Heart right ventricle (tissue), 16 donors: ENCODE measurements at regions not wholly inside any gene's neighbourhood (a gene's known extent, or its start where the extent isn't known, plus 50 kb on each side); places are given as distances from the start of the nearest gene placed in this dataset.

Source experiments
- ATAC-seq, 8 donors: fragments of 200-7000 bp; cut with Tn5 transposase; one replicate each; pipeline ENCODE4 v1.9.1; 2020; ENCODE audit warnings: mild to moderate bottlenecking in 8 of 8, moderate library complexity in 8 of 8, moderate number of reproducible peaks in 1 of 8
- DNase-seq, 2 donors: peaks; one replicate each; pipeline ENCODE4 v3.0.0-alpha.2; 2020
- H3K27ac ChIP-seq, 10 donors: fragments of 200-600 bp; sonication (generic) in 2 of 10; one replicate each; pipeline versions ENCODE4 v1.5.0 to v1.8.0; 2020 to 2022; ENCODE audit warnings: mild to moderate bottlenecking in 3 of 10
- H3K27me3 ChIP-seq, 7 donors: fragments of 200-600 bp; one replicate each; pipeline ENCODE4 v1.8.0; 2021 to 2022; ENCODE audit warnings: mild to moderate bottlenecking in 2 of 7
- H3K36me3 ChIP-seq, 9 donors: fragments of 200-600 bp; sonication (generic) in 1 of 9; one replicate each; pipeline versions ENCODE4 v1.5.0 to v1.8.0; 2020 to 2022; ENCODE audit warnings: mild to moderate bottlenecking in 2 of 9
- H3K4me1 ChIP-seq, 9 donors: fragments of 200-600 bp; sonication (generic) in 1 of 9; one replicate each; pipeline versions ENCODE4 v1.5.0 to v1.8.0; 2020 to 2022; ENCODE audit warnings: mild to moderate bottlenecking in 4 of 9
- H3K4me3 ChIP-seq, 10 donors: fragments of 200-600 bp; sonication (generic) in 2 of 10; one replicate each; pipeline versions ENCODE4 v1.5.0 to v1.8.0; 2020 to 2022; ENCODE audit warnings: mild to moderate bottlenecking in 7 of 10, moderate library complexity in 2 of 10
- H3K9me3 ChIP-seq, 11 donors: fragments of 200-600 bp in 10 of 11; sonication (generic) in 2 of 11; one replicate each; pipeline versions ENCODE4 v1.5.0 to v1.8.0; 2013 to 2022; ENCODE audit warnings: mild to moderate bottlenecking in 2 of 11, control low read depth in 1 of 11, moderate library complexity in 1 of 11
- WGBS, 2 donors: extraction: QIAGEN DNeasy Blood & Tissue Kit; methylation state at CpG; one replicate each; pipeline ENCODE4 v1.1.7; 2013; ENCODE audit warnings: inconsistent platforms in 1 of 2; 5-methylcytosine and 5-hydroxymethylcytosine counted together
- intact Hi-C, 10 donors: fragments of 100-400 bp; cut with DNase I; formaldehyde crosslinking; loops; one replicate each; pipeline versions ENCODE4 v1.11.1 to v1.14.2; 2022
- TF ChIP-seq, protein P1 (sequence below), 9 donors: fragments of 200-600 bp; sonication (generic) in 2 of 9; IDR thresholded peaks; one replicate each; pipeline versions ENCODE4 v1.5.0 to v1.8.0; 2021 to 2022; ENCODE audit warnings: antibody characterized with exemption in 9 of 9, mild to moderate bottlenecking in 5 of 9, moderate library complexity in 1 of 9
- donor health status: Arrhythmogenic right ventricular cardiomyopathy.
- donor health status: ischemic (EF 13 %, LVEDD 7.1; RV severe dilation, severe dysfunction).
- donor health status: healthy with polysubstance abuse.
- donor health status: DM: no; HTN: yes; CAD: no.
- donor health status: DM: no; HTN: no; CAD: no.
- donor health status: ischemic (EF 25% LVEDD 6.9; RV normal size, moderate dysfunction).
- donor health status: ischemic (EF 25% LVEDD 5.7; RV mildly dilated, moderate dysfunction).
- donor health status: healthy.
- donor health status: DM: yes; HTN: yes; CAD: no.
- donor health status: Ischemic cardiomyopathy.
- donor health status: ischemic (EF 35%, LVEDD 5.7; RV mildly dilated, moderate dysfunction).
- donor health status: nonischemic (EF 11% LVEDD 7.7; RV severe dilation, severe dysfunction).
- donor health status: DM: yes; HTN: yes; CAD: no.
- donor health status: PGD.
- donor health status: ischemic (EF 29% LVEDD 5.4; RV normal size, mild dysfunction).
- donor health status: nonischemic (EF 23%, LVEDD 6.1; RV moderate dilation, normal function).

DNA sequence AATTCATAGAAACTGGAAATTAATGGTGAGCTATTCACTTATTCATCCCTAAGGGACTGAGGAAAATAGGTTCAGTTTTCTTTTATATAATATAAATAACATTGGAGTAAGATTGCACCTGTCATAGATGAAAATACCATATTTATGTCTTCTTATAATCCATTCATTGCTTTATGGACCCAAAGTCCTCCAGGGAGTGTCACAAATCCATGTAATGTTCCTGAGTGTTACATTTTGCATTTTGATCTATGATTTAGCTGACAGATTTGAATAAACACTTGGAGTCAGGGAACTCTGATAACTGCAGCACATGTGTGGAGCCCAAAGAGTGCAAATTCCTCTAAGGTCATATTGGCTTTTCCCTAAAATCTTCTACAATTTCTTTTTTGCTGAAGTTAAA is 484.3 kb downstream of the MDFIC start:
- H3K27me3 ChIP-seq = no peaks in the 10 kb centered on the region

DNA sequence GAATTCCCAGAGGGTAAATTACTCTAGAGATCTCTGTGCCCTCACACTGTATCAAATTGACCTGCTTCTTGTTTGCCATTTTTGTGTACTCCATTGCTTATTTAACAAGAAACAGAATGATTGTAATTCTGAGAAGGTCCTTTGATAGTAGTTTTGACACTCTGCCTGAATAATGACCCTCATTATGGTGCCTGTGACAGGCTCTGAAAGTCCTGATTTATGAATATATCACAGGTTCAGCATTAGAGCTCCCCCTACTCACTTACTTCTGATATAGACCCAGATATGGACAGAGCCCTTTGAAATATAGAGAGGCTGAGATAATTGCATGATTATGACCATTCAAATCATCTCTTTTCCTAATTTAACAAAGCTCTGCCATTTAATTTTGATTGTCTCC is 465.2 kb downstream of the MDFIC start:
- H3K36me3 ChIP-seq = no peaks in the 10 kb centered on the region
- no peak for DNase-seq
- H3K4me3 ChIP-seq = no peak overlapping the region
- TF ChIP-seq, protein P1, sequence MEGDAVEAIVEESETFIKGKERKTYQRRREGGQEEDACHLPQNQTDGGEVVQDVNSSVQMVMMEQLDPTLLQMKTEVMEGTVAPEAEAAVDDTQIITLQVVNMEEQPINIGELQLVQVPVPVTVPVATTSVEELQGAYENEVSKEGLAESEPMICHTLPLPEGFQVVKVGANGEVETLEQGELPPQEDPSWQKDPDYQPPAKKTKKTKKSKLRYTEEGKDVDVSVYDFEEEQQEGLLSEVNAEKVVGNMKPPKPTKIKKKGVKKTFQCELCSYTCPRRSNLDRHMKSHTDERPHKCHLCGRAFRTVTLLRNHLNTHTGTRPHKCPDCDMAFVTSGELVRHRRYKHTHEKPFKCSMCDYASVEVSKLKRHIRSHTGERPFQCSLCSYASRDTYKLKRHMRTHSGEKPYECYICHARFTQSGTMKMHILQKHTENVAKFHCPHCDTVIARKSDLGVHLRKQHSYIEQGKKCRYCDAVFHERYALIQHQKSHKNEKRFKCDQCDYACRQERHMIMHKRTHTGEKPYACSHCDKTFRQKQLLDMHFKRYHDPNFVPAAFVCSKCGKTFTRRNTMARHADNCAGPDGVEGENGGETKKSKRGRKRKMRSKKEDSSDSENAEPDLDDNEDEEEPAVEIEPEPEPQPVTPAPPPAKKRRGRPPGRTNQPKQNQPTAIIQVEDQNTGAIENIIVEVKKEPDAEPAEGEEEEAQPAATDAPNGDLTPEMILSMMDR (IDR thresholded peaks at IDR 0.05) = no peak
- no peak for ATAC-seq
- intact Hi-C loops = no loop called here
- no peaks in the 10 kb centered on the region for H3K27me3 ChIP-seq
- H3K9me3 ChIP-seq = peaks cover 0 to 4% (median 0%) of the 10 kb centered on the region in 11 donors
- no peak overlapping the region for H3K27ac ChIP-seq
- H3K4me1 ChIP-seq = no peaks in the 10 kb centered on the region

More for the DNA sequence above, 484.3 kb downstream of the MDFIC start:
- Histone ChIP-seq H3K27ac (no peak overlapping the region), H3K9me3 (peaks cover 0 to 11% (median 0%) of the 10 kb centered on the region in 11 donors), H3K36me3 (no peaks in the 10 kb centered on the region), H3K4me1 (peaks cover 0 to 11% (median 0%) of the 10 kb centered on the region in 9 donors), H3K4me3 (no peak overlapping the region)
- no peak for DNase-seq
- ATAC-seq = no peak
- intact Hi-C loops = no loop called here
- TF ChIP-seq, protein P1 (IDR thresholded peaks at IDR 0.05) = no peak

DNA sequence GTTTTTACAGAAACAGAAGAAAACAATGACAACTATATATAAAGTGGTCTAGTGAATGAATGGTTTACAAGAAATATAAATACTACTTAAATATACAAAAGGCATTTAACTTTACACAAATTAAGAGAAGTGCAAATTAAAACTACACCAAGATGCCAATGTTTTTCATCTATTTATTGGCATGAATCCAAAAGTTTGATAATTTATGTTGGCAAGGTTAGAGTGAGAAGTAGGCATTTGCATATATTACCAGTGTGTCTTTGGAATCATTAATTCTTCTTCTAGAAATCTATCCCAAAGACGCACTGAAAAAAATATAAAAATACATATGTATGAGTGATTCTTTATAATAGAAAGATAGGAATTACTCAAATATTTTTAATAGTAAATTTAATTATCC is 457.4 kb downstream of the MDFIC start:
- Histone ChIP-seq H3K27ac (no peak overlapping the region), H3K4me1 (no peaks in the 10 kb centered on the region)

DNA sequence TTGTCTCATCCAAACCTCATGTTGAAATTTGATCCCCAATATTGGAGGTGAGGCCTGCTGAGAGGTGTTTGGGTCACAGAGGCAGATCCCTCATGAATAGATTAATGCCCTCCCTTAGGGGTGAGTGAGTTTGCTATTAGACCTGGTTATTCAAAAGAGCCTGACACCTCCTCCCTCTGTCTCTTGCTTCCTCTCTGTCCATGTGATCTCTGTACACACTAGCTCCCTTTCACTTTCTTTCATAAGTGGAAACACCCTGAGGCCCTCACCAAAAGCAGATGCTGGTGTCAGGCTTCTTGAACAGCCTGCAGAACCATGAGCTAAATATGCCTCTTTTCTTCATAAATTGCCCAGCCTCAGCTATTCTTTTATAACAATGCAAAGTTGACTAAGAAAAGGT is 447.1 kb downstream of the MDFIC start:
- no peaks in the 10 kb centered on the region for H3K4me1 ChIP-seq
- H3K9me3 ChIP-seq = peaks cover 0 to 11% (median 0%) of the 10 kb centered on the region in 11 donors
- intact Hi-C loops = loop anchor here in 1 of 10 donors (5.0 kb wide), 1 partner anchor 1188 kb away; no protein-coding TSS in a partner anchor
- H3K27me3 ChIP-seq = no peaks in the 10 kb centered on the region
- TF ChIP-seq, protein P1 (IDR thresholded peaks at IDR 0.05) = no peak
- ATAC-seq (no peak), DNase-seq (no peak)
- H3K4me3 ChIP-seq = no peak overlapping the region
- H3K27ac ChIP-seq = no peak overlapping the region
- no peaks in the 10 kb centered on the region for H3K36me3 ChIP-seq

More for the DNA sequence above, 457.4 kb downstream of the MDFIC start:
- WGBS, 2 donors = 97 to 100% methylated on average over 1 of the region's 1 CpG
- Histone ChIP-seq H3K36me3 (no peaks in the 10 kb centered on the region), H3K9me3 (no peaks in the 10 kb centered on the region), H3K4me3 (no peak overlapping the region), H3K27me3 (no peaks in the 10 kb centered on the region)
- ATAC-seq = no peak
- no peak for DNase-seq
- intact Hi-C loops = no loop called here
- TF ChIP-seq, protein P1 (IDR thresholded peaks at IDR 0.05) = no peak
